Tibial nerve (tissue), 4 donors: ENCODE measurements at regions not wholly inside any gene's neighbourhood (a gene's known extent, or its start where the extent isn't known, plus 50 kb on each side); places are given as distances from the start of the nearest gene placed in this dataset.

Source experiments
- CTCF ChIP-seq, 5 experiments: fragments of 200-600 bp in 3 of 5; fragments of 450-650 bp in 2 of 5; sonication (generic) in 3 of 5; IDR thresholded peaks; one replicate each; pipeline ENCODE4 v1.5.1; 2016 to 2019; ENCODE audit warnings: antibody characterized with exemption in 5 of 5, mild to moderate bottlenecking in 3 of 5, moderate library complexity in 2 of 5
- EP300 ChIP-seq, 2 donors: sonication (generic); formaldehyde crosslinking; IDR thresholded peaks; one replicate each; pipeline ENCODE4 v1.6.1; 2017; ENCODE audit warnings: antibody characterized with exemption in 2 of 2, mild to moderate bottlenecking in 1 of 2
- POLR2A ChIP-seq, 2 donors: fragments of 450-650 bp; IDR thresholded peaks; one replicate each; pipeline ENCODE4 v1.6.1; 2017; ENCODE audit warnings: antibody characterized with exemption in 2 of 2, mild to moderate bottlenecking in 2 of 2, moderate library complexity in 2 of 2

DNA sequence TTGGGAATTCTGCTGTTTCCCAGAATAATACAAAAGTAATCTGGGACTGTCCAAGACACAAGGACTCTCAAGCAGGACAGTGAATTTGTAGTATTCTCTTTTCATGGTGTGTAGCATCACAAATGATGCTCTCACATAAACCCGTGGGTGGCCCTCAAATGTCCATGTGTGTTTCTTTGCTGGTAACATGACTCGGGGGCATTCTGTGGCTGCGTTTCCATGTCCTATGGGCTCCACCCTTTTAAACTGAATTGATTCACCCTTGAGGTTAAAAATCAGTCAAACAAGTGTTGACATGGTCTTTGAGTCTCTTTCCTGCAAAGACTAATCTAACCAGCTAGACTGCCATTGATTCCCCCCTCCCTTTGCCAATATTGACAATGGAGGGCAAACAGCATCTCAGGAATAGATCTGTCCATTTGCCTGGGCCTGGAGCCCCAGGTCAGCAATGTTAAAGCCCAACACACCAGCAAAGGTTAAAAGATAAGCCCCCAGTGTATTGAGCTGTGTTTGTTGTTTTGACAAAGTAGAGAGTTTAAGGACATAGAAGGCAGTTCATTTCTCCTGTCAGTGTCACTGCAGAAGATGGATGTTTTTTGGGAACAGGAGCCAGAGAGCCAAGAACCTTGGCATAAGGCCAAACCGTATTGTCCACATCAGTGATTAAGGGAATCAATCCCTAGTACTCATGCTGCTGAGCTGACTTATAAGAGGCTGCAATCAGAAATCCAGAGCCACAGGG is 117.1 kb upstream of the COX10 start:
- TF ChIP-seq CTCF (IDR thresholded peaks at IDR 0.05) (no peak), POLR2A (IDR thresholded peaks at IDR 0.05) (no peak), EP300 (IDR thresholded peaks at IDR 0.05) (no peak)
